ENCODE measurements at regions not wholly inside any gene's neighbourhood (a gene's known extent, or its start where the extent isn't known, plus 50 kb on each side); places are given as distances from the start of the nearest gene placed in this dataset.

- TF ChIP-seq, protein P1, sequence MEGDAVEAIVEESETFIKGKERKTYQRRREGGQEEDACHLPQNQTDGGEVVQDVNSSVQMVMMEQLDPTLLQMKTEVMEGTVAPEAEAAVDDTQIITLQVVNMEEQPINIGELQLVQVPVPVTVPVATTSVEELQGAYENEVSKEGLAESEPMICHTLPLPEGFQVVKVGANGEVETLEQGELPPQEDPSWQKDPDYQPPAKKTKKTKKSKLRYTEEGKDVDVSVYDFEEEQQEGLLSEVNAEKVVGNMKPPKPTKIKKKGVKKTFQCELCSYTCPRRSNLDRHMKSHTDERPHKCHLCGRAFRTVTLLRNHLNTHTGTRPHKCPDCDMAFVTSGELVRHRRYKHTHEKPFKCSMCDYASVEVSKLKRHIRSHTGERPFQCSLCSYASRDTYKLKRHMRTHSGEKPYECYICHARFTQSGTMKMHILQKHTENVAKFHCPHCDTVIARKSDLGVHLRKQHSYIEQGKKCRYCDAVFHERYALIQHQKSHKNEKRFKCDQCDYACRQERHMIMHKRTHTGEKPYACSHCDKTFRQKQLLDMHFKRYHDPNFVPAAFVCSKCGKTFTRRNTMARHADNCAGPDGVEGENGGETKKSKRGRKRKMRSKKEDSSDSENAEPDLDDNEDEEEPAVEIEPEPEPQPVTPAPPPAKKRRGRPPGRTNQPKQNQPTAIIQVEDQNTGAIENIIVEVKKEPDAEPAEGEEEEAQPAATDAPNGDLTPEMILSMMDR (conservative IDR thresholded peaks at IDR 0.05; ENCODE audit: low read depth, low read length): no peak
- no peak for TF ChIP-seq EZH2 (IDR thresholded peaks at IDR 0.05; ENCODE audit: low read length, unreplicated experiment)
- TF ChIP-seq EZH2phosphoT487 (IDR thresholded peaks at IDR 0.05; ENCODE audit: borderline replicate concordance, low read length): no peak
Observed at GRCh38 chr4:64559571-64559970, 150.3 kb upstream of the TECRL start.
